GM18498 (cell line): ENCODE measurements at regions not wholly inside any gene's neighbourhood (a gene's known extent, or its start where the extent isn't known, plus 50 kb on each side); places are given as distances from the start of the nearest gene placed in this dataset.

Source experiments
- ATAC-seq: cut with Tn5 transposase; IDR thresholded peaks from one replicate; pipeline ENCODE4 v1.9.1; 2021; ENCODE audit warnings: mild to moderate bottlenecking, moderate library complexity; ENCODE audit not compliant: unreplicated experiment

DNA sequence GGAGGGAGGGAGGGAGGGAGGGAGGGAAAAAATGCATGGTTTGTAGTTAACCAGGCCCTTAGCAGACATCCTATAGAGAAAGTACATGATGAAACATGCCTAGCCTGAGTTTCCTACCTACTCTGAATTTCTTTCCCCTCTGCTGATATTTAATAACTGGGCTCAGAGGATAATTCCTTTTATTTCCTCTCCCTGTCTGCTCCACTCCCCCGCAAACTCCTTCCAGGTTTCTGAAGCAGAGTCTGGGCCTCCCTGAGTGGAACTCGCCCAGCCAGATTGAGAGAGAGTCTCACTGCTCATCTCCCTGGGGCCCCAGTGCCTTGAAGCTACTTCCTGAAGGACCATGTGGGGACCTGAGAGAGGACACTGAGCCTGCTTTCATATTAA lies 111.9 kb upstream of the SLC44A3 start:
- ATAC-seq = no peak

DNA sequence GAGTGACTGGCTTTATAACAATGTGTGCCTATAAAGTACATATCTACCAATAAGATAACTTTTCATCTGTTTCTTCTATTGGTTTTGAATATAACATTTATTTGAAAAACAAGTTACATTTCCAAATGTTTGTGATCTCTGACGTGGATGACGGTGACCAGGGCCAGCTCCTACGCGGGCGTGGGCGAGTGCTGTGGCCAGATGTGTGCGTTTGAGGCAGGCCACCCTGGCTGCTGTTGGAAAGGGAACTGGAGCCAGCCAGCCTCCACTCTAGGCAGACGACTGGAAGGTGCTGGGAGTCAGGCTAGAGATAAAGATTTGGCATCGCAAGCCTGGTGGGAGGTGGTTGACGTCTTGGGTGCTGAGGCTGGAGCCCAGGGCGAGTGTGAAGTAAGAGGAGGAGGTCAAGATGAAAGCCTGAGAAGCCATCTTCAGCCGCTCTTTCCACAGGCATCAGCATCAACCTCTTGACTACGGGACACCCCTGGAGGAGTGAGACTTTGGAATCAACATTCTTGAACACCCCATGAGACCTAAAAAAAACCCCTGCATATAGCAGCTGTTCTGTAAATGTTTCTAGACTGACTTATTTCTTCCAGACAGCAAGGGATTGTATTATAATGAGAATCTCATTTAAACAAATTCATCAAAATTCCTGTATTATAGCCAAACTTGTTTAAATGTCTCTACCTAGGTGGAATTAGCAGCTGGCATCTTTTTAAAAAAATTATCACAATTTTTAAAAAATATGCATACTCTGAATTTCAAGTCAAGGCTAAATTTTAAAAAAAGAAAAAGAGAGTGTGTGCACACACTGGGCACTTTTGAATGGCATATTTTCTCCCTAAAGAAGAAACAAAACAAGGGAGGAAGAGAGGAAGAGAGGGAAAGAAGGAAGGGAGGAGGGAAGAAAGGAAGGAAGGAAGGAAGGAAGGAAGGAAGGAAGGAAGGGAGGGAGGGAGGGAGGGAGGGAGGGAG lies 112.5 kb upstream of the SLC44A3 start:
- ATAC-seq = no peak

GRCh38 chr1:94702442-94702815 lies 117.7 kb upstream of the SLC44A3 start:
- ATAC-seq = no peak

DNA sequence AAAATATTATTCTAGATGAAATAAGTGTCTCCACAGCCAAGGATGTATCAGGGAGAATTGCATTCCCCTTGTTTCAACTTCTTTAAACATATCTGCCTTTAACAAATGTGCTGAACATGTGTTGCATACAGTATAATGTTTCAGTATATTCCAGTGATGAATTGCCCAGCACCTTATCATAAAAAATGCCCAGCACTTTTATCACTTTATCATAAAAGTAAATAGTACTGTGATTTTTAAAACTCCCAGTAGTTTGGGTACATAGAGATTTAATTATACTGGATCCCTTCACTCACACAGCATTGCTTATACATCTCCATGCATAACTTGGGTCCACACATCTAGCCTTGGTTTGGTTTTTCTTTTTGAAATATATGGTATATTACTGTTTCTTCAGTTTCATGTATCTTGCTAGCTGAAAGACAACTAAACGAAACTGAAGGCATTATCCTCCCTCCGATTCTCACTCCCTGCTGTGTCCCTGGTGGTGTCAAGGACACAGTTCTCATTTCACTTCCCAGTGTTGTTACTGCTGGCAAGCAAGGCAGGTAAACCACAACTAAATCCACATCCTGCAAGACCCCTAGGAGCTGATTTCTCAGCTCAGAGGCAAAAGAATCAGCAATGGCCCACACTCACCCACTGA lies 118.2 kb upstream of the SLC44A3 start:
- no peak for ATAC-seq

GRCh38 chr1:94698759-94699502 lies 121.2 kb upstream of the SLC44A3 start:
- no peak for ATAC-seq

DNA sequence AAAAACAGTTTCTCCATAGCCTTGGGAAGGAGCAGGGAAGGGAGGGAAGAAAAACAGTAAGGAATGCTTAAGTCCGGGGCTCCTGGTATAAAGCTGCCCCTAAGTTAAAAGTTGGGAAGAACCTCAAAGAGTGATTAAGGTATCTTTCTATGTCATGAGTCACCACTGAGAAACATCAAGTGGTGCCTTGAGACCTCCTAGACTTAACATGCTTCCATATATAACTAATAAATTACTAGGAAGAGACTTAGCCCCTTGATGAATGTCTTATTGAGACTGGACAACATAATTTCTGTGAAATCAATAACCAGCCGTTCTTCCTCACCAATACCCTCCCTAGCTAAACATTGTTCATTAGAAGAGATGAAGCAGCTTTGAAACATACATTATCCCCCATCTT lies 121.8 kb upstream of the SLC44A3 start:
- no peak for ATAC-seq

GRCh38 chr1:94697839-94698238 lies 122.3 kb upstream of the SLC44A3 start:
- ATAC-seq = no peak

DNA sequence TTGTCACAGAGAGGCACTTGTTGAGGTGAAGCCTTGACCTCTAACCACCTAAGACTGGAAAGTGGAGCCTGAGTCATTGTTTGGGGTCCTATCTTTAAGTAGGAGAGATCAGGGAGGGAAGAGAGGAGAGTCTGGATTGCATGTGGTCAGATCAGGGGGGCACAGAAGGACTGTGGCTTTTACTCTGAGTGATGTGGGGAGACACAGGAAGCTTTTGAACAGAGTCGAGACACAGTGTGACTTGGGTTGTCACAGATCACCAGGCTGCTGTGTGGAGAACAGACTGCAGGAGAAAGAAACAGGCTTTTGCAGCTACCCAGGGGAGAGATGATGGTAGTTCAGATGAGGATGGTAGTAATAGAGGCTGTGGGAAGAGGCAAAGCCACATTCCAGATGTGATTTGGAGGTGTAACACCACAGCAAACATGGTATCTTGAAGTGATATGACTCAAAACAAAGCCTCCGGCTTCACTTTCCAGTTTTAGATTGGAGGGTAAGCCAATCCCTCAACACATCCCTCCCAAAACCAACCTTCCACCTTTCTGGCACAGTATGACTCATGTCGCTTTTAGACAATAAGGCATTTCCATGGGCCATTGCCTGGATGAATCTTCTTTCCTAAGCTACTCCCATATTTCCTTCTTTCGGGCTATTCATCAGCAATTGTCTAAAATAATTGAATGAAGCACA lies 125.8 kb upstream of the SLC44A3 start:
- ATAC-seq = no peak

DNA sequence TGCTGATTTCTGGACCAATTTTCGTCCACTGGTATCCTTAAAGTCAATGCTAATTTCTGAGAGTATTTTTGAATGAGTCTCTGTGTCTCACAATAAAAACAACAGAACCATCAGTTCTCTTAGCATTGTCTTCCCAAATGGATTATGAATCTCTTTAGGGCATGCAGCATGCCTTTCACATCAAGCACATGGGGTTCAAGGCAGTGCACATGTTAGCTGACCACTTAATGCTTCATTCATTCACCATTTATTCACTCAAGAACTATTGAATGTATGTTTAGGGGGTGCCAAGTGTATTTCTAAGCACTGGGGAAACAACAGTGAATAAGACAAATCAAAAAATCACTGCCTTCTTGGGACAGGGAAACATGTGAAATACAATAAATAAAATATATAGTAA lies 126.7 kb upstream of the SLC44A3 start:
- no peak for ATAC-seq

DNA sequence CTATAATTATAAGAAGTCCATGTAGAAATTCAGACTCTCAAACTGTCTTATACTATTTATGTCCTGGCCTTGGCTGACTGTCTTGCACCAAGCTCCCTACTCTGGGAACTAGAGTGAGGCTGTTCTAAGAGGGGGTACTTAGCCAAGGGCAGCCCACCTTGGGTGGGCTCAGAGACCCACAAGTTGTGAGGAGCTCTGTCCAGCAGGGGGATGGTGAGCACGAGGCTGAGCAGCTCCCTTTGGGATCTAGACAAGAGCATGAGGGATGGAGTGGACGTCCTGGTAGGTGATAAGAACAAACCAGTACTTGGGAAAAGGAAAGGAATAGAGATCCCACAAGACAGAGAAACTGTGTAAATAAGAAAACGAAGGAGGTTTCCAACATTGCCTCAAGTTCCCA lies 127.1 kb upstream of the SLC44A3 start:
- ATAC-seq = no peak

DNA sequence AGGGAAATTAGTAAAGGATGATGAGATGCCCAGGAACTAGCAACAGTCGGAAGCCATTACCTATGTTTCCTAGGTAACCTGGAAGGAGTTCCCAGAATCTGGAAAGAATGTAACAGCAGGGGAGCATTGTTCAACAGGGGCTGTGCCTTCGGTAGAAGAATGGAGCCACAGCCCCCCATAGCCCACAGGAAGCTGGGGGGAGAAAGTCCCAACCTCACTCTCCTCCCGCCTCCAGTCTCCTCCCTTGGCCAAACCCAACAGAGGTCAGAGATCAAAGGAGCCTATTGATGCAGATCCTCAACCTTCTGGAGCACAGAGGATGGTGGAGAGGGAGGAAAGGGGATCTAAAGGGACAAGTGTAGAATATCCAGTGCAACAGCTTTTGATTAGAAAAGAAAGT lies 131.5 kb upstream of the SLC44A3 start:
- no peak for ATAC-seq

DNA sequence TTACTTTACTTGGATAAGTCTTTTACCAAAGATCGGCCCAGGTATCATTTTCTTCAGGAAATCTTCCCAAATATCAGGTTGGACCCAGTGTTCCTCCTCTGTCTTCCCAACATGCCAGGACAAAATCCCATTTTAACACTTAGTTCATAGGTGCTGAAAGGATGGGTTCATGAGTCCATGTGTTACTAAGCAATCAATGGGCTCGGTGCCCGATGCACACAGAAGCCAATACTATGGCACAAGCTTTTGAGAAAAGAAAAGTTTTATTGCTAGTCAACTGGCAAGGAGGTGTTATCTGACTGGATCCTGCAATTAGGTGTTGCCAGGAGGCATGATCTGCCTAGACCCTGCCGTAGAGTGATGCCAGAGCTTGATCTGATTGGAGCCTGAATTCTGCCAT lies 133.3 kb upstream of the SLC44A3 start:
- no peak for ATAC-seq

GRCh38 chr1:94684690-94685250 lies 135.4 kb upstream of the SLC44A3 start:
- no peak for ATAC-seq

DNA sequence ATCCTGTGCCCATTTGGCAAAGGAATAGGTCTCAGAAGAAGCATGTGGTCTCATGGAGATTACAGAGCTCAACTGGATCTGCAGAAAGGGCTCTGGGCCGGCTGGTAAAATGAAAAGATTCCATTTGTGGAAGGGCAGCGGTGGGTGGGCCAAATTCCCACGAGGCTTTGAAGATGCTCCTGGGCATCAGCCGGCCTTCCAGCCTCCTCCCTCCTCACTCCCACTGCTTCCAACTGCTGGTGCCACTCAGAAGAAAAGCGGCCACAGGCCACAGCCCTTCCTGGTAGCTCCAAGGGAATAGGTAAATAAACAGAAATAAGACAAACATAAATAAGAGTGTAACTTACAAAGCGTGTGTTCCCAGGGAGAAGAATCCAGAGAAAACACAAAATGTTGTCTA lies 136.3 kb upstream of the SLC44A3 start:
- no peak for ATAC-seq

GRCh38 chr1:94680039-94680377 lies 138.4 kb upstream of the F3 start:
- ATAC-seq = no peak

- ATAC-seq = no peak
Observed at GRCh38 chr1:94679332-94680038, 137.9 kb upstream of the F3 start.

DNA sequence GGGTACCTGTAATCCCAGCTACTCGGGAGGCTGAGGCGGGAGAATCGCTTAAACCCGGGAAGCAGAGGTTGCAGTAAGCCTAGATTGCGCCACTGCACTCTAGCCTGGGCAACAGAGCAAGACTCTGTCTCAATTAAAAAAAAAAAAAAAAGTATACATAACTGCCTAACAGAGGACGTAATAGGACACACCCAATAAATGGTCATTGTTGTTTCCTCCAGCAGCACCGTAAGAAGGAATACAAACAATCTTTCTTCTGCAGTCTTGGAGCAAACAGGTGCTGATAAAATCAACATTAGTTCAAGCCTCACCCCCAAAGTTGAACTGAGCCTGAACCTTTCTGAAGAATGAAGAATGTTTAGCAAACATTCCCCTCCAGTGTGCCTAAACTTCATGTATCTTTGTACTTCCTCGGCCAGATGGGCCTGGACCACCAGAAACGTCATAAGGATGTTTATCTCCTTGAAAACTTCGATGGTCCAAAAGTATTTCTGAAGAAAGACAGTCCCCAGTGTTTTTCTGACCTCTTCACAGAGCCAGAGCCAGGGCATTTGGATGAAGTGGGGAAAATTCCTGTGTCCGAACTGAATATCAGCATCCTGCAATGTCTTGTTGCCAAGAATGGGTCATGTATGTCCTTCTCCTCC lies 136.8 kb upstream of the F3 start:
- ATAC-seq = no peak

GRCh38 chr1:94677714-94678113 lies 136.2 kb upstream of the F3 start:
- no peak for ATAC-seq

DNA sequence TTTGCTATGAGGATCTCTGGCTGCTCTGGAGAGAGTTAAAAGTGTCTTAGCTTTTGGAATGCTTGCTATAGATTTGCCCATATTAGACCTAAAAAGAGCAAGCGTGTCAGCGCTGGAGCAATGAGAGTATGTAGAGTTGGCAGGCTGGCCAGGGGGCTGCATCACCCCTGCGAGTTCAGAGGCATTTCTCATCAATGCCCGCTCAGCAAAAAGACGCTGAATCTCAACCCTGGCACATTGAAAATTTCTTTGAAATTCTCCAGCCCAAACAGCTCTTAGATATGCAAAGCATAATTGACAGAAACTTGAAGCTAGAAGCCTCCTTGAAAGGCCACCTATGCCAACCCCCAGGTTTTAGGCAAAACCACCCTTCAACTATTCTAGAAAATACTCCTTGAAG lies 135.5 kb upstream of the F3 start:
- ATAC-seq = no peak

DNA sequence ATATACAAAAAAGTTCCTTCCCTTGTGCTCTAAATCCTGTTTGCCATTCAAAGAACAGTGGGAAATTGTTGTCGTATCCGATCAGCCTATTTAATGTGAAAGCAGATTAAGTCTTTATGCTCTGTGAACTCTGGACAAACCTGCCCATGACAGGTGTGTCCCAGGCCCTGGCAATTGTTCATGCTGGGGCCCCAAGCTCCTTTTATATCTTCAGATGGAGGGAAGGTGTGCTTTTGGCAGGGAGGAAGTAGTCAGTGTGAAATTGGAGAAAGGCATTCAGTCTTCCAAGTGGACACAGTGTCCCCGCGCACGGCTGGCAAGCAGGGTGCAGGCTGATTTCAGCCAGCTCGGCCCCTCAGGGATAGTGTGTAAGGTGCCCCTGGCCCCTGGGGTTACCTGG lies 135.1 kb upstream of the F3 start:
- no peak for ATAC-seq
